ENCODE measurements at regions not wholly inside any gene's neighbourhood (a gene's known extent, or its start where the extent isn't known, plus 50 kb on each side); places are given as distances from the start of the nearest gene placed in this dataset.

DNA sequence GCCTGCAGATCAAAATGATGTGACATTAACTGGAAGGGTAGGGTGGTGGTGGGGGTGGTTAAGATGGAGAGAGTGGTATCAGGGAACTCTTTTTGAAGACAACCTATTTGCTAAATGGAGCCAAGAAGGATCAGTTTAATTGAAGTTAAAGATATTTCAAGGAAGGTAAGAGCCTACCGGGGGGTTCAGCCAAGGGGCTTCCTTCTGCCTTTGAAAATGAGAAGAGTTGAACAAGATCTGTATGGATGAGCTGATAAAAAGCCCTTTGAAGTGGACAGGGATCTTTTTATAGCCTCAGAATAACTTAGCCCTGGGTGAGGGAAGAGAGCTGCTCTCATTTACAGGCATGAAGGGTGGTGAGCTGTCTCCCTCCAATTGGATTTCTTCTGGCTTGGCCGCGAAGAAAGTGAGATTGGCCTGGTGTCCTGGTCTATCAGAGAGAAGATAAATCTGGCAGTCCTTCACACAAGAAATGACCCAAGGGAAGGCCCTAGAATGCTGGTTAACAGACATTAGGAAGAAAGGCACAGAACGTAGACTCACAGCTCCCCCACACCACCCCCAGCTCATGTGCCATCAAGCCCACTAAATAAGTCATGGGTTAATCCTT lies 439.8 kb downstream of the TNS1 start:
- 81% methylated on average over 4 of the region's 4 CpGs for WGBS (ENCODE audit: insufficient coverage, insufficient replicate concordance, low lambda C conversion rate, missing lambda C conversion rate)
- no peaks in the 10 kb centered on the region for H4K20me1 ChIP-seq (ENCODE audit: control insufficient read depth, insufficient read depth)
- no peak overlapping the region for H3K4me2 ChIP-seq (ENCODE audit: control insufficient read depth, insufficient read depth)
- TF ChIP-seq ZZZ3 (IDR thresholded peaks at IDR 0.05; ENCODE audit: control insufficient read depth, insufficient read length, low read depth) (no peak), NRF1 (conservative IDR thresholded peaks at IDR 0.05; ENCODE audit: low read depth, low read length) (no peak), RB1 (IDR thresholded peaks at IDR 0.05; ENCODE audit: borderline replicate concordance) (no peak), SREBF2 (IDR thresholded peaks at IDR 0.05; ENCODE audit: low read length) (no peak), ZSCAN29 (IDR thresholded peaks at IDR 0.05) (no peak), GATAD2B (conservative IDR thresholded peaks at IDR 0.05; ENCODE audit: low read depth) (no peak), TAF1 (IDR thresholded peaks at IDR 0.05; ENCODE audit: borderline replicate concordance, low read depth, low read length) (no peak), CBFB (IDR thresholded peaks at IDR 0.05; ENCODE audit: low read depth) (no peak), IKZF2 (IDR thresholded peaks at IDR 0.05) (no peak)
- TF ChIP-seq, protein P1, sequence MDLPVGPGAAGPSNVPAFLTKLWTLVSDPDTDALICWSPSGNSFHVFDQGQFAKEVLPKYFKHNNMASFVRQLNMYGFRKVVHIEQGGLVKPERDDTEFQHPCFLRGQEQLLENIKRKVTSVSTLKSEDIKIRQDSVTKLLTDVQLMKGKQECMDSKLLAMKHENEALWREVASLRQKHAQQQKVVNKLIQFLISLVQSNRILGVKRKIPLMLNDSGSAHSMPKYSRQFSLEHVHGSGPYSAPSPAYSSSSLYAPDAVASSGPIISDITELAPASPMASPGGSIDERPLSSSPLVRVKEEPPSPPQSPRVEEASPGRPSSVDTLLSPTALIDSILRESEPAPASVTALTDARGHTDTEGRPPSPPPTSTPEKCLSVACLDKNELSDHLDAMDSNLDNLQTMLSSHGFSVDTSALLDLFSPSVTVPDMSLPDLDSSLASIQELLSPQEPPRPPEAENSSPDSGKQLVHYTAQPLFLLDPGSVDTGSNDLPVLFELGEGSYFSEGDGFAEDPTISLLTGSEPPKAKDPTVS (IDR thresholded peaks at IDR 0.05; ENCODE audit: low read depth, low read length), result no peak
- TF ChIP-seq, protein P2, sequence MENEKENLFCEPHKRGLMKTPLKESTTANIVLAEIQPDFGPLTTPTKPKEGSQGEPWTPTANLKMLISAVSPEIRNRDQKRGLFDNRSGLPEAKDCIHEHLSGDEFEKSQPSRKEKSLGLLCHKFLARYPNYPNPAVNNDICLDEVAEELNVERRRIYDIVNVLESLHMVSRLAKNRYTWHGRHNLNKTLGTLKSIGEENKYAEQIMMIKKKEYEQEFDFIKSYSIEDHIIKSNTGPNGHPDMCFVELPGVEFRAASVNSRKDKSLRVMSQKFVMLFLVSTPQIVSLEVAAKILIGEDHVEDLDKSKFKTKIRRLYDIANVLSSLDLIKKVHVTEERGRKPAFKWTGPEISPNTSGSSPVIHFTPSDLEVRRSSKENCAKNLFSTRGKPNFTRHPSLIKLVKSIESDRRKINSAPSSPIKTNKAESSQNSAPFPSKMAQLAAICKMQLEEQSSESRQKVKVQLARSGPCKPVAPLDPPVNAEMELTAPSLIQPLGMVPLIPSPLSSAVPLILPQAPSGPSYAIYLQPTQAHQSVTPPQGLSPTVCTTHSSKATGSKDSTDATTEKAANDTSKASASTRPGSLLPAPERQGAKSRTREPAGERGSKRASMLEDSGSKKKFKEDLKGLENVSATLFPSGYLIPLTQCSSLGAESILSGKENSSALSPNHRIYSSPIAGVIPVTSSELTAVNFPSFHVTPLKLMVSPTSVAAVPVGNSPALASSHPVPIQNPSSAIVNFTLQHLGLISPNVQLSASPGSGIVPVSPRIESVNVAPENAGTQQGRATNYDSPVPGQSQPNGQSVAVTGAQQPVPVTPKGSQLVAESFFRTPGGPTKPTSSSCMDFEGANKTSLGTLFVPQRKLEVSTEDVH (IDR thresholded peaks at IDR 0.05; ENCODE audit: low read depth, partially characterized antibody), result no peak
- no peaks in the 10 kb centered on the region for H3K4me1 ChIP-seq (ENCODE audit: control insufficient read depth, insufficient read depth, low read length)
- no peak overlapping the region for H3K4me3 ChIP-seq
- DNase-seq (ENCODE audit: low read depth, low spot score) (no peak), FAIRE-seq (no peak), ATAC-seq (no peak)
- no peaks in the 10 kb centered on the region for H3K79me2 ChIP-seq (ENCODE audit: control insufficient read depth, insufficient read depth, low read length)
- ChIA-PET POLR2A (no interaction called here), SMC1A (ENCODE audit: uncharacterized antibody, unreplicated experiment) (no interaction called here), RAD21 (ENCODE audit: unreplicated experiment) (no interaction called here), CTCF (no interaction called here)
- H3K9ac ChIP-seq (ENCODE audit: control insufficient read depth, insufficient read depth, low read length), result no peak overlapping the region
- no peaks in the 10 kb centered on the region; a peak in 2 of 4 replicates for H3K27me3 ChIP-seq (replicated peaks in 1 of 2; ENCODE audit: control insufficient read depth in 2 of 2, insufficient read depth in 2 of 2, low read length in 1 of 2)
- no peaks in the 10 kb centered on the region for H3K36me3 ChIP-seq (ENCODE audit: control insufficient read depth in 2 of 2, insufficient read depth in 2 of 2, low read length in 1 of 2)
- in situ Hi-C loops (cut with MboI), result no loop called here
- intact Hi-C loops (cut with micrococcal nuclease; ENCODE audit: unreplicated experiment), result no loop called here
- H2AFZ ChIP-seq (ENCODE audit: control insufficient read depth, low read depth, low read length), result no peak overlapping the region
- H3K9me3 ChIP-seq (replicated peaks; ENCODE audit: control insufficient read depth, insufficient read depth, low read length), result no peaks in the 10 kb centered on the region; the same call in 2 of the 3 replicates
- BruUV-seq (replicated peaks), result no TSS peak
- no peak overlapping the region for H3K27ac ChIP-seq (ENCODE audit: control insufficient read depth, insufficient read depth)

Data from GM12878 (cell line).